HL-60 (cell line): ENCODE measurements at regions not wholly inside any gene's neighbourhood (a gene's known extent, or its start where the extent isn't known, plus 50 kb on each side); places are given as distances from the start of the nearest gene placed in this dataset.

ENCODE experiments used
- GABPA ChIP-seq: IDR thresholded peaks from 2 replicates; pipeline ENCODE4 v1.6.1; 2012; ENCODE audit warnings: low read depth
- TF ChIP-seq, protein P1 (sequence below): IDR thresholded peaks from one replicate; pipeline ENCODE4 v1.5.1; 2011; ENCODE audit warnings: low read length, control low read depth, inconsistent platforms; ENCODE audit not compliant: insufficient read depth

DNA sequence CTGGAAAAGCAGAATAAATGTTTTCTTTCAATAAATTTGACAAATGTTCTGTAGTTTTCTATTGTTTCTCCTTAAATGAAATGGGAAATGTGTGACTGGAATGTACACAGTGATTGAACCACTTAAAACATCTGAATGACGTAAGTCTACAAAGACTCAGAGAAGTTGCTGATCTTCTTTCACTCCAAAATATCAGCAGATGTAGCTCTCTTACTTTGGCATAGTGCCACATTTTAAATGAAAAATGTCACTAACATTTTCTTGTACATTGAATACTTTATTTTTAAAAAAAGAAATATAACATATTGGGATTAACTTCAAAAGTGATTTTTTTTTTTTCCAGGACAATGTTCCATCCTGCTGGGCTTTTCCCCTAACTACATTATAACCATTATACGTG is 565.6 kb downstream of the TMEM182 start:
- TF ChIP-seq, protein P1, sequence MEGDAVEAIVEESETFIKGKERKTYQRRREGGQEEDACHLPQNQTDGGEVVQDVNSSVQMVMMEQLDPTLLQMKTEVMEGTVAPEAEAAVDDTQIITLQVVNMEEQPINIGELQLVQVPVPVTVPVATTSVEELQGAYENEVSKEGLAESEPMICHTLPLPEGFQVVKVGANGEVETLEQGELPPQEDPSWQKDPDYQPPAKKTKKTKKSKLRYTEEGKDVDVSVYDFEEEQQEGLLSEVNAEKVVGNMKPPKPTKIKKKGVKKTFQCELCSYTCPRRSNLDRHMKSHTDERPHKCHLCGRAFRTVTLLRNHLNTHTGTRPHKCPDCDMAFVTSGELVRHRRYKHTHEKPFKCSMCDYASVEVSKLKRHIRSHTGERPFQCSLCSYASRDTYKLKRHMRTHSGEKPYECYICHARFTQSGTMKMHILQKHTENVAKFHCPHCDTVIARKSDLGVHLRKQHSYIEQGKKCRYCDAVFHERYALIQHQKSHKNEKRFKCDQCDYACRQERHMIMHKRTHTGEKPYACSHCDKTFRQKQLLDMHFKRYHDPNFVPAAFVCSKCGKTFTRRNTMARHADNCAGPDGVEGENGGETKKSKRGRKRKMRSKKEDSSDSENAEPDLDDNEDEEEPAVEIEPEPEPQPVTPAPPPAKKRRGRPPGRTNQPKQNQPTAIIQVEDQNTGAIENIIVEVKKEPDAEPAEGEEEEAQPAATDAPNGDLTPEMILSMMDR = no peak
- no peak for TF ChIP-seq GABPA
